ENCODE measurements at regions not wholly inside any gene's neighbourhood (a gene's known extent, or its start where the extent isn't known, plus 50 kb on each side); places are given as distances from the start of the nearest gene placed in this dataset.
"Not testable (repeated sequence)": the region's sequence is repeated elsewhere in the genome, so short reads cannot be mapped to it uniquely, and the experiment has no call there.

GRCh38 chr11:27244900-27245299 is 118.1 kb downstream of the CCDC34 start:
- no peak for DNase-seq (ENCODE audit: extremely low read depth, low read depth, low spot score)

GRCh38 chr11:27242591-27242990 is 120.4 kb downstream of the CCDC34 start:
- no peak for DNase-seq (ENCODE audit: extremely low read depth, low read depth, low spot score)

- no peak for DNase-seq (ENCODE audit: extremely low read depth, low read depth, low spot score)
These were observed 121.5 kb downstream of the CCDC34 start for GRCh38 chr11:27241311-27242122.

GRCh38 chr11:27239305-27239942 is 123.6 kb downstream of the CCDC34 start:
- no peak for DNase-seq (ENCODE audit: extremely low read depth, low read depth, low spot score)

GRCh38 chr11:27238811-27239210 is 124.2 kb downstream of the CCDC34 start:
- no peak for DNase-seq (ENCODE audit: extremely low read depth, low read depth, low spot score)

GRCh38 chr11:27237643-27238042 is 125.4 kb downstream of the CCDC34 start:
- DNase-seq (ENCODE audit: extremely low read depth, low read depth, low spot score), result no peak

- no peak for DNase-seq (ENCODE audit: extremely low read depth, low read depth, low spot score)
These were observed 128.1 kb downstream of the CCDC34 start for GRCh38 chr11:27234961-27235360.

GRCh38 chr11:27234043-27234668 is 128.9 kb downstream of the CCDC34 start:
- no peak for DNase-seq (ENCODE audit: extremely low read depth, low read depth, low spot score)

GRCh38 chr11:27233654-27234042 is 129.4 kb downstream of the CCDC34 start:
- DNase-seq (ENCODE audit: extremely low read depth, low read depth, low spot score), result no peak

- no peak for DNase-seq (ENCODE audit: extremely low read depth, low read depth, low spot score)
These were observed 131.5 kb downstream of the CCDC34 start for GRCh38 chr11:27231530-27231929.

- DNase-seq (ENCODE audit: extremely low read depth, low read depth, low spot score), result no peak
These were observed 132.8 kb downstream of the CCDC34 start for GRCh38 chr11:27230192-27230572.

GRCh38 chr11:27229511-27230191 is 133.4 kb downstream of the CCDC34 start:
- DNase-seq (ENCODE audit: extremely low read depth, low read depth, low spot score), result no peak

GRCh38 chr11:27228906-27229290 is 134.1 kb downstream of the CCDC34 start:
- DNase-seq (ENCODE audit: extremely low read depth, low read depth, low spot score), result no peak

GRCh38 chr11:27228232-27228905 is 134.6 kb downstream of the CCDC34 start:
- DNase-seq (ENCODE audit: extremely low read depth, low read depth, low spot score), result no peak

- DNase-seq (ENCODE audit: extremely low read depth, low read depth, low spot score), result no peak
These were observed 135.3 kb downstream of the CCDC34 start for GRCh38 chr11:27227736-27228135.

GRCh38 chr11:27219487-27220039 is 143.5 kb downstream of the CCDC34 start:
- DNase-seq (ENCODE audit: extremely low read depth, low read depth, low spot score), result not testable (repeated sequence)

GRCh38 chr11:27218421-27219038 is 144.5 kb downstream of the CCDC34 start:
- no peak for DNase-seq (ENCODE audit: extremely low read depth, low read depth, low spot score)

- DNase-seq (ENCODE audit: extremely low read depth, low read depth, low spot score), result no peak
These were observed 145.0 kb downstream of the CCDC34 start for GRCh38 chr11:27217948-27218420.

GRCh38 chr11:27217496-27217895 is 145.5 kb downstream of the CCDC34 start:
- DNase-seq (ENCODE audit: extremely low read depth, low read depth, low spot score), result no peak

All from glomerular endothelial cell (primary cell).